ENCODE measurements at regions not wholly inside any gene's neighbourhood (a gene's known extent, or its start where the extent isn't known, plus 50 kb on each side); places are given as distances from the start of the nearest gene placed in this dataset.

DNA sequence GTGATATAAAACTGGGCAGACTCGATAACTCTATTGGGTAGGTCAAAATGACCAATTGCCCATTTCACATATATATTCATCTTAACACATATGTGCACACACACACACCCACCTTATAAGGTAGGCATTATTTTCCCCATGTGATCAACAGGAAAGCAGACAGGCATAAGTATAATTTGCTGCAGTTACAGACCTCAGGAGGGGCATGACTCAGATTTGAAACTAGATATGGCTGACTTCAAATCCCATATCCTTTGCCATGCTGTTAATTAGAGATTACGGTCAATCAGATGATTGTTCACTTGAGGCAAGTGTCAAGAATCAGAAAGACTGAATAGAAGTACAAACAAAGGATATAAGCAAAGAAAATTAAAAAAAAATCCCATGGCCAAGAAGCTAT lies 910.6 kb downstream of the NTRK3 start:
- no peak for DNase-seq

DNA sequence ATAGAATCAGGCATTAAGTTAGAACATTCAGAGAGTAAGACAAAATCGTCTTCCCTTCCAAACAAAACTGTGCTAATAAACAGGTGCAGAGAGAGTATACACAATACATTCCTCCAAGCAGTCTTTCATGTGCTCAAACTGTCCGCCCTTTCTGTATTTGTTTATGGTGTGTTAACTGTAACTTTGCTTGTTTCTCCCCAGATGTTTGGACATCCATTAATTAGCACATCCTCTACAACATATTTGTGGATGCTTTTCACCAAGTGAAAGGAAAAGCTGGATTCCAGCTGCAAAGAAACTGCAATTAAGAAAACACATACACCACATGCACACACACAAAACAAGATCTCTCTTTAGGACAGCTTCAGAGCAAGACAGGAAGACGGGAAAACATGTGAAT lies 912.6 kb downstream of the NTRK3 start:
- no peak for DNase-seq

DNA sequence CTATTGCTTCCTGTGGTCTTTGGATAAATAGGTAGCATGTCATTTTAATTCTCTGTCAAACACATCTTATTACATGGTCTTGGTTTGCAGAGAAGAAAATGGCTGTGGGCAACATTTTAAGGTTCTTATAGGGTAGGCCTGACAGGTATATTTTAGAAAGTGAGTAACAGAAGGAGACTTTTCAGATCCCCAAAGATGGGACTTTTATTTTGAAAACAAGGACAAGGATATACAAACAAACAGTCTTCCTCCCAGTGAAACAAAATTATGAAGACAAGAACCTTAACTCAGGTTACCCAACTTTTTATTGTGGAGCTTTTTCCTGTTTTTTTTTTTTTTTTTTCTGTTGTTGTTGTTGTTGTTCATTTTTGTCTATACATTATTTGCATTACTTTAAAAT lies 916.2 kb downstream of the NTRK3 start:
- DNase-seq, result no peak

DNA sequence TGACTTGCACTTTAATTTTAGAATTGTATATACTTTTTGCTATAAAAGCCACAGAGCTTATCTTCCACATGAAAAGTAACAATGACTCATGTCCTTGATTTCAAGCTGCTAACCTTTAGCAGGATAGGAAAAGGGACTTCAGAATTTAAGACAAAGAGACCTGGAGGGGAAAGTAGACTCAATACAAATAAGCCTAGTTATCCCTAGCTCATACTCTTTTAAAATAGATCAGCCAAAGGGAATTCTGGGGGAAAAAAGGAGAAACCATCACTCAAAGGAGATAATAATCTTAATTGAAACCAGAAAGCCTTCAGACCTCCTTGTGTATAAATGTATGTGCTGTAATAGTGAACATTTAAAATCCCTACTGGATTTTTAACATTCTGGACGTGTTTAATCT lies 930.3 kb downstream of the NTRK3 start:
- no peak for DNase-seq

DNA sequence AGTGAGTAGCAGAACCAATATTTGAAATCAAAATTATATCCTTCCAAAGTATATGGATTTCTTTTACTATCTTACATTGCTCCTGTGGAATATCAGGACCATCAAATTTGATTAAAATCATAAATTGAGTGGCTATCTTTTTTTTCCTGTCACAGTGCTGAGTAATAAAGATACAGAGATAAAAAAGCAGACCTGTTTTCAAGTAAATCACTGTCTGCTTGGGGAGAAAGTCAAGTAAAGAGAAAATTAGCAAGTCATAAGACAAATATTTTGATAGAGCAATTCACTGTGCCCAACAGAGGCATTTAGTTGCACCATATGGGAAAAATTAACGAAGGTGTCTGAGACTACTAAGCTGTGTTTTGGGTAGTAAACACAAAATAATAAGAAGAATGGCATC lies 933.7 kb downstream of the NTRK3 start:
- no peak for DNase-seq

DNA sequence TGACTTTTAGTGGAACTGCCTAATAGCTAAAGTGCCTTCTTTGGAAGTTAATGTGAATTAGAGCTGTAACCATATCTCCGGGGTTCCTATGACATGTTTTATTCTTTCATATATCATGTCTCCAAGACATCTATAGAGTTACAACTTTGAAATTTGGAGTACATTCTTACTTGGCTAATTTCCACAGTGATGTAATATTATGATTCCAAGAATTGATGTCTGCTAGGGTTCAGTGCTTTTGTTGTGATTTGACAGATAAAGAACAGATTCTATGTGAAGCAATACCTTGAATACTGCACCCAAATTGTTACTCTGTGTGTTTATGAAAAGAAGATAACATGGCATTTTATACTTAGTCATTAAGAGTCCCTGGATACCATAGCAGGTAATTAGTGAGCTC lies 934.3 kb downstream of the NTRK3 start:
- DNase-seq, result no peak

DNA sequence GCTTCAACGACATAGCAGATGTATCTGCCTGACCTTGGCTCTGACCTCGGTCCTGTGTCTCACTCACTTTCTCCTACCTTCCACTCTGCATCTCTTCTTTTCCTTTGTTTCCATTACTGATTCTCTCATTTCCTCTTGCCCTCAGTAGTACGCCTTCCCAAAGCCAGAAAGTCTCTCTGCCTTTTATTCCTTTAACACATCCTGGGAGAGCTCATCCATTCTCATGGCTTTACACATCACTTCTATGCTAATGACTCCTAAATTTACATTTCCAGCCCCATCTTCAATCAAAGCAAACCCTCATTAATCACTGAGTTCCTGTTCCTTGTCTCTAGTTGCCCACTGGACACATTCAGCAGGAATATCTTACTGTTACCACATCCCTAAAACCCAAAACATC lies 938.6 kb downstream of the NTRK3 start:
- DNase-seq, result no peak

DNA sequence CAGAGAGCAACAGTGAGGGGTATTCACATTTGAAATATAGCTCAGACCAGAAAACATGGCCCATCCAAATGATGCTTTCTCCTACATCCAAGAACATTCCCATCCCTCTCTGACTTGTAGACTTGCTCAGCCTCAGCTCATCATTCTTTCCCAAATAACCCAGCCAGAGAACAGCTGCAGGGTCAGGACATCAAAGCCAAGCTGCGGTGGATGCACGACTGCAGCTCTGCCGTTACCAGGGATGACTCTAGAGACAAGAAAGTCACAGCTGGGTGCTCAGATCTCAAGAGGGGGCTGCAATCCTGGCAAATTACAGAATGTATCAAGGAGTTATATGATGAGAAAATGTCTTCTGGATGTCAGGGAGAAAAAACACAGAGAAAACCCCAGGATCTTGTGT lies 944.3 kb downstream of the NTRK3 start:
- DNase-seq, result no peak

DNA sequence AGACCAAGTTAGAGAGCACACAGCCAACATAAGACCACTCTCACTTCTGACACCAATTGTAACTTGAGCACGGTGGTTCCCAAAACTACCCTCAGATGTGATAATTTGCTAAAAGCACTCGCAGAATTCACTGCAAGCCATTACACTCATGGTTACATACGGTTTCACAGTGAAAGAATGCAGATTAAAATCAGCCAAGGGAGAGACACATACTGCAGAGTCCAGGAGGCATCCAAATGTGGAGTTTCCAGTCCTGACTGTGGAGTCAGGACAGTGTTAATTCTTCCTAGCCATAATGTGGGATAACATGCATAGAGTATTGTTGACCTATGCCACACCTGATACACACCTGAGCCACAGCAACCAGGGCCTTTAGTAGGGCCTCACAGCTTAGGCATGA lies 956.4 kb downstream of the NTRK3 start:
- no peak for DNase-seq

DNA sequence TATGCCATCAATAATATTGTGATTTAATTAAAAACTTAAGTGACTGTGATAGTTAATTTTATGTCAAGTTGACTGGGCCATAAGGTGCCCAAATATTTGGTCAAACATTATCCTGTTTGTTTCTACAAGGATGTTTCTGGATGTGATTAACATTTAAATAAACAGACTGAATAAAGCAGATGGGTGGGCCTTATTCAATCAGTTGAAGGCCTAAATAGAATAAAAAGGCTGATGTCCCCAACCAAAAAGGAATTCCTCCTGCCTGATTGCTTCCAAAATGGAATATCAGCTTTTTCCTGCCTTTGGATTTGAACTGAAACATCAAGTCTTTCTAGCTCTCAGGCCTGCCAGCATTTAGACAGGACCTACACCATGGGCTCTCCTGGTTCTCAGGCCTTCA lies 961.7 kb downstream of the NTRK3 start:
- DNase-seq, result no peak

DNA sequence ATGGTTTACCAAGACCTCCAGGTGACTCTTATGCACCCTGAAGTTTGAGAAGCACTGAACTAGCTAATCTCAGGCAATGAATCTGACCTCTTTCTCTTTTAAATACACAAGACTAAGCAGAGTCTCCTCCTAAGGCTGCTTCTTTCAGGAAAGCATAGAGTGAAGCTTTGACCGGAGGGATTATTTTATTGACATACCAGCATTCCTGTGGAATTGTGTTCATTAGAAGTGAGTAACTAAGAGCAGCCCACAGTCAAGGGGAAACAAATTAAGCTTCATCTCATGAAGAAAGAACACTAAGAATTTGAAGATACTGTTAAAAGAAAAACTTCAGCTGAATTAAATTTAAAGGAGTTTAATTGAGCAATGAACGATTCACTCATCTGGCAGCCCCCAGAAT lies 963.5 kb downstream of the NTRK3 start:
- DNase-seq, result no peak

DNA sequence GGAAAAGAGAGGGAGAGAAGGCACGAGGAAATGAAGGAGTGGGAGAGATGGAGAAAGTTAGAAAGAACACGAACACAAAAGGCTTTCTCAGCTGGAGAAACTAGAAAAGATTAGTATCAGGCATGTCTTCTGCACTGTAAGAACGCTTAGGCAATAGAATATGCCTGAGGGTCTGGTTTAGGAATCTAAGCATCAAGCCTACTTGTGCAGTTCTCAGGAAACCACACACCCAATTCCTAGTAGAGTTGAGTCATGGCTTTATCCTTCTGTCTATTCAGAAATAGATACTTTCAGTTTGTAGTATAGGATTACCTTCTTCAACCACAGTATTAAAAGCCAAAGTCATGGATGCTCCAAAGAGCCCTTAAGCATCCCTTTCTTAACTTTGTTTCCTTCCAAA lies 969.4 kb downstream of the NTRK3 start:
- DNase-seq, result peak; percentile 8

DNA sequence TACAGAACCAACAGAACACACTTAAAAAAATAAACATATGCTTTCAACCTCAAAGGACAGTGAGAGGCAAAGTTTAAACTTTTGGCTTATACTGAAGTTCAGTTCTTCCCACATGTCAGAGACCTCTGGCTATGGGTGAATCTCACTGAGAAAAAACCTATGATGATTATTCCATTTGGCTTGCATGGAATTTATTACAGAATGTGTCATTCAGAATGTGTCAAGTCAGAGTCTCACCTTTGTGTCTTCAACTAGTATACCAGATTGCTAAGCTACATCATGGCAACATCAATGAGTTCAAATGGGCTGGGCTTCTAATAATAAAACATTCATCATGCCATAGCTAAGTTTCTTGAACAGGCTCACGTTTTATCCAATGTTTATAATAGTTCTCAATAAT lies 987.0 kb downstream of the NTRK3 start:
- DNase-seq, result no peak

DNA sequence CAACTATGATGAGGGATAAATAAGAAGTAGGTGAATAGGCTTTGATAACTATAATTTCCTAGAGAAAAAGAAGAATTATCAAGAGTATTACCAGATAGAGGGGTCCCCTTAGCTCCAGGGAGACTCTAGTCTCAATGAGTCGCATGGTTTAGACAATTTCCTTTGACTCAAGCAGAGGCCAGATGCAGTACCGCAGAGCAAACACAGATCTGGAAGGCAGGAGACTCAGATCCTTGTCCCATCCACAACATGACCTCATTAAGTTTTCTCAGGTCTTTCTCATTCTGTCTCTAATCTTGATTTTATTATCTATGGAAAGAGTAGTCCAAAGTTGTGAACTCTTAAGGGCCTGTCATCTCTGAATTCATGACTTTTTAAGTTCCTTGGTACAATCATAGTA lies 987.9 kb downstream of the NTRK3 start:
- no peak for DNase-seq

DNA sequence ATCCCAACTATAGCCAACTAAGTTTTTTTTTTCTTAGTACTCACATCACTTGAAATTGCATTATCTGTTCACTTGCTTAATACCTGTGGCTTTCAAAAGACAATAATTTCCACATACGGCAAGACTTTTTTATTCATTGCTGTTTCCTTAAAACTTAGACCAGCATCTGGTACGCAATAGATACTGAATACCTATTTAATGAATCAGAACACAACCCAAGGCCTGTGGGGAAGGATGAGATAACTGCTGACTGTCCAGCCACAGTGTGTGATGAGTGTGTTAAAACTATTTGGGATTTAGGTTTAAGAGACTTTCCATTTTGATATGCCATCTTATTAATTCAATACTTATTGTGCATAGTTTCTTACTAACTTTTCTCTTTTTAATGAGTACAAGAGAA lies 988.7 kb downstream of the NTRK3 start:
- peak; percentile 9 for DNase-seq

DNA sequence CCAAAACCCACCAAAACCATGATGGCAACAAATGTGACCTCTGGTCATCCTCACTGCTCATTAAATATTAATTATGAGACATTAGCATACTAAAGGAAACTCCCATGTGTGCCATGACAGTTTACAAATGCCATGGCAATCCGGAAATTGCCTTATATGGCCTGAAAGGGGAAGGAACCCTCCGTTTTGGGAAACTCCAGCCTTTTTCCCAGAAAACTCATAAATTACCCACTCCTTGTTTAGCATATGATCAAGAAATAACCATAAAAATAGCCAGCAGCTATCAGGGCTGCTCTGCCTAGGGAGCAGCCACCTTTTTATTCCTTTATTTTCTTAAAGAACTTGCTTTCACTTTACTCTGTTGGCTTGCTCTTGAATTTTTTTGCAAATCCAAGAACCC lies 992.7 kb downstream of the NTRK3 start:
- DNase-seq, result no peak

DNA sequence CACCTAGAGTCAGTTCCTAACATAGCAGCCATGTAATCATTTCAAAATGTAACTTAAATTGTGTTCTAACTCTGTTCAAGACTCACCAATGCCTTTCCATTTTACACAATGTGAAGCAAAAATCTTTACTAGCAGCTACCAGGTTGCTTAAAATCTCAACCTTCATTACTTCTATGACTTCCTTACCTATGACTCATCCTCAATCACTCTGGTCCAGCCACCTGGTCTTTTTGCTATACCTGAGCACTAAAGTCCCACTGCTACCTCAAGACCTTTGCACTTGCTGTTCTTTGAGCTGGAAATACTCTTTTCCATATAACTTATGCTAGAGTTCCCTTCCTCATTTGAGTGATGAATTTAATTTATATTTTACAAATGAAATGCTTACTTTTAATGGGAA lies 993.2 kb downstream of the NTRK3 start:
- no peak for DNase-seq

DNA sequence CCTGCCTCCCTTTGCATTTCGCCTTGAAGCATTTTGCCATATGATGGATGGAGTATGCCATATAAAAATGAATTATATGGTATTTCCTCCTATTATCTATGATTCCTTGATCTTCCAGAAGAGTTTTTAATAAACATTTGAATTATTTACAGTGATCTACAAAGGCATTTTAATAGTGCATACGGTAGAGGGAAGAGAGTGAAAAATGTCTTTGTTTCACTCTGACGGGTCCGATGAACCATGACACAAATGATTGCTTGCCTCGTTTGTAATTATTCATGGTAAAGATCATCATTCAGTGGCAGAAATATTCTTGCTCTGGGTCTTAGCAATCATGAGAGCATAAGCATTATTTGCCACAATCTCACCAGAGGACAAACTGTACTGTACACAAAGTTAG lies 1010.9 kb downstream of the NTRK3 start:
- DNase-seq, result no peak

DNA sequence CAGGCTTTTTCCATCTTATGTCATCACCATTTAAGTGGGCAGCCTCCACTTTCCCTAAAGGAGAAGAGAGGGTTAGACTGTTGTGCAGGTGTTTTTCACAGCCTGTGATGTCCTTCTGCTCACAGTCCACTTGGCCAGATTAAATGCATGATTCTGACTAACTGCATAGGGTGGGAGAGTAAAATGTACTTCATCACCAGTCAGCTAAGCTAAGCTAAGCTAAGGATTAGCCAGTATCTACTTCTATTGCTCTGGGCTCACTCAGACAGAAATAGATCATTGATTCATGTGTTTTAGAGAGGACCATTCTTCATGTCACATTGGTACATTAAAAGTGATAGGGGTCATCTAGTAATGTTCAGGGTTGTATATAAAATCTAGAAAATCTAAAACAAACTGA lies 1013.1 kb downstream of the NTRK3 start:
- no peak for DNase-seq

DNA sequence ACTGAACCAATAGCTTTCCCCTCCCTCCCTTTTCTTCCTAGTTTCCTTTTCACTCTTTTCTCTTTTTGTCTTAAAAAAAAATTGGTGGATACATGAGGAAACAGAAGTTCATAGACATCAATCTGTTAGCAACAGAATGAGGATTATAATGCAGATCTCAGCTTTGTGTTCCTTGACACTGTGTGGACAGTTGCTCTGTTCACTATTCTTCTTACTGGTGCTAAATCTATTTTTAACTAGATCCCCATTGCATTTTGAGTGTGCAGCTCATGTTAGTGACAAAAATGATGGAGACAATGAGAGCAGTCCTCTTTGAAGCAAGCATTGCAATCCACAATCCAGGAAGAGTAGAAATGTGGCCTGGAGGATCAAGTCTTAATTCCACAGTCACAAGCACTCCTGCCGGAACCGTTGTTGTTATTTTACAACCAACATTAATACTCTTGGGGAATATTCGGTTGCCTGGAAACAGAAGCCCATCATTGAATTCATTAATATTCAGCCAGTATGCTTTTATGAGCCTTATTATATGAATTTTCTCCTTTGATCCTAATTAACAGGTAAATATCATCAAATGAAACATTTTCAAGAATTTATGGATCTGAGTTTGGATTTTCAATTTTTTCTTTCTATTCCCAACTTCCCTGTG lies 1016.8 kb downstream of the NTRK3 start:
- no peak for DNase-seq

DNA sequence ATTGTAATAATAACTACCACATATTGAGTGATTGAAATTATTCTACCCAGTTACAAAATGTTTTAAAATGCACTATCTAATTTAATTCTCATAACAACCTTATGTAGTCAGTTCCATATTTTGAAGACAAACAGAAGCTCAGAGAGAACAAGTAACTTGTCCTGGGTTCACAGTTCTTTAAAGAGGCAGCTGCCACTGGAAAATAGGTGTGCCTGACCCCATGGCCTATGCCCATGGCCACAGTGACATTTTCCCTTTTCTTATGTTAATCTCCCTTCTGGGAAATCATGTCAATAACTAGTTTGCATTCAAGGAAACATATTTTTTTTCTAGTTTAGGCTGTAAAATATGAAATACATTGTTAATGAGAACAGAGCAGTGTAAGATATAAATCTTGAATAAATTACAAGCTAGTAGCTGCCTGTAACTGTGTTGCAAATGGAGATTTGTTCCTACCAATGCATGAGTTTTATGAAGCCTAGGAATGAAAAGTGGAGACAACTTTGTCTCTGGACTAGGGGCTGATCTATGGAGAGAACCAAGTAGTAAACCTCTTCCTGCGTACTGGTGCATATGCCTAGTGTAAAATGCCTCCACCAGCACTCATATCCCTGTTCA lies 1018.0 kb downstream of the NTRK3 start:
- no peak for DNase-seq

DNA sequence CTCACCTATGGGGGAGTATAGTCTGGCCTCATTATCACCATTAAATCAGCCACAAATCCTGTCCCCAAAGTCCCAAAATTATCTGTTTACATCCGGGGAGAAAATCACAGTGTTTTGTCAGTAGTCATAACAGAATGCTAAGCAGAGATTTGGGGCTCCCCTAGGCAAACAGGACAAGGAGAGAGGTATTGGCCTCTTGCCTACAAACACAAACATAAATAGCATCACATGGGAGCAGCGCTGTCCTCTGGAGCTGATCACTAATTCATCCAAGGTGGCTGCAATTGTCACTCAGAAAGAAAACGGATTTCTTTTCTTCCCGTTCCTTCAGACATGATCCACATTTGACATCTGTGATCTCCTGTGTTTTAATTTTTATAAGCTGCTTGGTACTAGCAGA lies 1028.1 kb downstream of the NTRK3 start:
- no peak for DNase-seq

DNA sequence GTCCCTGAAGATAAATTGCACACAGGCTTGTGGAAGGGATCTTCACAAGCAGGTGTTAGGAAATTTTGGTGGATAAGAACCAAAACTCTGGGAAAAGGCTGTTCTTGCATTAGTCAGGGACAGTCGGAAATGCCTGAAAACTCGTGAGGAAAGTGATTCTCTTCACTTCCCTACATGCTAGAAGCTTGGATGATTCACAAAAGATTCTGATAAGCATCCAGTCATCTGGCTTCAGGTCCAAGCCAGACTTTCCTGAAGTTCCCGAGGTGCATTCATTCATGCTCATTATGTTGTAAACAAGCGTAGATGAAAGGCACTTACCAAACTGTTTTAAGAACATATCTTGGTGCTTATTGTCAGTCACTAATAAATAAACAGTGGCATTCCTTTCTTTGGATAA lies 1028.7 kb downstream of the NTRK3 start:
- DNase-seq, result no peak

DNA sequence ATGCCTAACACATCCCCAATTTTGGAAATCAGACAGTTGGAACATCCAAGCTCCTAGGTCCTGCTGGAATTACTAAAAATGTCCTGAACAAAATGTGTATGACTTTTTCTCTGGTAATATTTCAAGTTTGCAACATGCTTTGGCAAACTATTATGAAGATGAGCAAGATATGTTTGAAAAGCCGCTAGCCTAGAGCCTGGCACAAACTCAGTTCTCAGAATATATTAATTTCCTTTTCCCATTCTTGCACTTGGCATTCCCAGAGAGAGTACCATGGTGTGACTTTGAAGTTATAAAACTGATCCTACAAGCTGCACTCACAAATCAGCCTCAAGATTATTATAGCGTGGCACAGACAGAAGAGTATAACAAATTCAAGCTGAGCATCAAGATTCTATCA lies 1031.1 kb downstream of the NTRK3 start:
- no peak for DNase-seq

DNA sequence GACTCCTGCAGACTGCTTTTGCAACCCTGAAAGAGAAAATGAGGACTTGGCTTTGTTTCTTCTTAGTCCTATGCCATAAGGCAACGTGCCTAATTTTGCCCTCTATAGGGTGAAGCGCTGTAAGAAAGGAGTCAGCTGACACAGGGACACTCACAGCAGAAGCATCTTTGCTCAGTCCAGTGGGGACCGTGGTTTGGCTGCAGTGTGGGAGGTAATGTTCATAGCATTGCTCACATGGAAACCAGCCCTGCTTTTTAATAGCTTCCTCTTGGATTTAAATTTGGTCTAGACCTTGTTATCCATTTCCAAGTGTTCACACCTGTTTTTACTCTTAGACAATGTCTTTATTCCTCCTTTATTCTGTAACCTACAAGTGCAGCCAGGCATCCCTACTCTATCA lies 1032.1 kb downstream of the NTRK3 start:
- peak; percentile 13 for DNase-seq

Measured in T1000 (cell line).